ENCODE measurements at regions not wholly inside any gene's neighbourhood (a gene's known extent, or its start where the extent isn't known, plus 50 kb on each side); places are given as distances from the start of the nearest gene placed in this dataset.

DNA sequence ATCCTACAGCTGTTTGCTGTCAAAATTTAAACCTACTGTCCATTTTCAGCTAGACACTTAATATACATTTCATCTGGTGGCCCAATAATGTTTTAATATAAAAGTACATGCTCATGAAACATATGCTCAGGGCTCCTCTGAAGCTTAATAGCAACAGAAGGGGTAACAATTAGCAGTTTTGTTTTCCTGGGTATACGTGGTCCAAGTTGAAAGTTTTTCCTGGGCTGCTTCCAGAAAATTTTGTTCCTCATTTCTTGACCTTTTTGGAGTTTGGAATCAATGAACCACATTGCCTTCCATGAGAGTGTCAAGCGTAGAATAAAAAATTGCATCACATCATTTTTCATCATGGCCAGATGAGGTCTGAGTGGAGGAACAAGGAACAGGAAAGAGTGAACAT is 537.3 kb upstream of the MGMT start:
- no peaks in the 10 kb centered on the region for H3K79me2 ChIP-seq (ENCODE audit: insufficient read depth, low read length)
- RAD21 ChIA-PET (ENCODE audit: low non-redundant PET in 1 of 2, low total read pairs in 2 of 2, uncharacterized antibody in 2 of 2, unreplicated experiment in 2 of 2), result no interaction called here
- peaks cover 0 to 4% of the 10 kb centered on the region in 2 experiments; a peak in 1 of 4 replicates for H3K9me3 ChIP-seq (ENCODE audit: control insufficient read depth in 1 of 2, insufficient read depth in 1 of 2, low read depth in 1 of 2, low read length in 2 of 2)
- H3K4me2 ChIP-seq (ENCODE audit: low read length), result no peak overlapping the region
- POLR2A ChIA-PET, result no interaction called here
- no peak overlapping the region for H3K4me3 ChIP-seq (replicated peaks in 1 of 2; ENCODE audit: low read depth in 1 of 2, low read length in 2 of 2)
- H3K27ac ChIP-seq (ENCODE audit: low read depth, low read length), result no peak overlapping the region
- no peaks in the 10 kb centered on the region for H4K20me1 ChIP-seq (ENCODE audit: insufficient read depth)
- H3K9ac ChIP-seq (ENCODE audit: low read length), result no peak overlapping the region
- no peaks in the 10 kb centered on the region for H3K9me2 ChIP-seq (ENCODE audit: insufficient read depth)
- intact Hi-C loops (cut with micrococcal nuclease), result no loop called here
- no peaks in the 10 kb centered on the region for H3K4me1 ChIP-seq (ENCODE audit: control insufficient read depth in 1 of 2, insufficient read depth in 2 of 2, low read length in 2 of 2)
- H3K36me3 ChIP-seq (ENCODE audit: control insufficient read depth in 1 of 2, insufficient read depth in 2 of 2, low read length in 2 of 2), result no peaks in the 10 kb centered on the region
- ATAC-seq (no peak), DNase-seq (ENCODE audit: low read depth, low spot score) (no peak)
- no peak for TF ChIP-seq JUND (IDR thresholded peaks at IDR 0.05)
- TF ChIP-seq ELF1 (IDR thresholded peaks at IDR 0.05; ENCODE audit: borderline replicate concordance, low read depth), result no peak
- TF ChIP-seq SRF (IDR thresholded peaks at IDR 0.05; ENCODE audit: low read depth), result no peak
- TF ChIP-seq ZNF274 (IDR thresholded peaks at IDR 0.05; ENCODE audit: low read depth, low read length), result no peak
- TF ChIP-seq, protein P1, sequence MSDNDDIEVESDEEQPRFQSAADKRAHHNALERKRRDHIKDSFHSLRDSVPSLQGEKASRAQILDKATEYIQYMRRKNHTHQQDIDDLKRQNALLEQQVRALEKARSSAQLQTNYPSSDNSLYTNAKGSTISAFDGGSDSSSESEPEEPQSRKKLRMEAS (IDR thresholded peaks at IDR 0.05), result no peak
- no peak for TF ChIP-seq FOSL1 (IDR thresholded peaks at IDR 0.05; ENCODE audit: low read depth)
- TF ChIP-seq RAD21 (IDR thresholded peaks at IDR 0.05; ENCODE audit: low read depth), result no peak
- TF ChIP-seq POLR2AphosphoS5 (IDR thresholded peaks at IDR 0.05; ENCODE audit: low read depth, low read length), result no peak
- TF ChIP-seq, protein P2, sequence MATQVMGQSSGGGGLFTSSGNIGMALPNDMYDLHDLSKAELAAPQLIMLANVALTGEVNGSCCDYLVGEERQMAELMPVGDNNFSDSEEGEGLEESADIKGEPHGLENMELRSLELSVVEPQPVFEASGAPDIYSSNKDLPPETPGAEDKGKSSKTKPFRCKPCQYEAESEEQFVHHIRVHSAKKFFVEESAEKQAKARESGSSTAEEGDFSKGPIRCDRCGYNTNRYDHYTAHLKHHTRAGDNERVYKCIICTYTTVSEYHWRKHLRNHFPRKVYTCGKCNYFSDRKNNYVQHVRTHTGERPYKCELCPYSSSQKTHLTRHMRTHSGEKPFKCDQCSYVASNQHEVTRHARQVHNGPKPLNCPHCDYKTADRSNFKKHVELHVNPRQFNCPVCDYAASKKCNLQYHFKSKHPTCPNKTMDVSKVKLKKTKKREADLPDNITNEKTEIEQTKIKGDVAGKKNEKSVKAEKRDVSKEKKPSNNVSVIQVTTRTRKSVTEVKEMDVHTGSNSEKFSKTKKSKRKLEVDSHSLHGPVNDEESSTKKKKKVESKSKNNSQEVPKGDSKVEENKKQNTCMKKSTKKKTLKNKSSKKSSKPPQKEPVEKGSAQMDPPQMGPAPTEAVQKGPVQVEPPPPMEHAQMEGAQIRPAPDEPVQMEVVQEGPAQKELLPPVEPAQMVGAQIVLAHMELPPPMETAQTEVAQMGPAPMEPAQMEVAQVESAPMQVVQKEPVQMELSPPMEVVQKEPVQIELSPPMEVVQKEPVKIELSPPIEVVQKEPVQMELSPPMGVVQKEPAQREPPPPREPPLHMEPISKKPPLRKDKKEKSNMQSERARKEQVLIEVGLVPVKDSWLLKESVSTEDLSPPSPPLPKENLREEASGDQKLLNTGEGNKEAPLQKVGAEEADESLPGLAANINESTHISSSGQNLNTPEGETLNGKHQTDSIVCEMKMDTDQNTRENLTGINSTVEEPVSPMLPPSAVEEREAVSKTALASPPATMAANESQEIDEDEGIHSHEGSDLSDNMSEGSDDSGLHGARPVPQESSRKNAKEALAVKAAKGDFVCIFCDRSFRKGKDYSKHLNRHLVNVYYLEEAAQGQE (IDR thresholded peaks at IDR 0.05; ENCODE audit: low read depth), result no peak
- TF ChIP-seq SP1 (IDR thresholded peaks at IDR 0.05; ENCODE audit: low read depth), result no peak
- TF ChIP-seq TCF7L2 (IDR thresholded peaks at IDR 0.05; ENCODE audit: borderline replicate concordance, extremely low read depth, insufficient read depth, insufficient read length), result no peak
- TF ChIP-seq YY1 (IDR thresholded peaks at IDR 0.05; ENCODE audit: extremely low read depth, insufficient replicate concordance, low read depth, low read length), result no peak
- TF ChIP-seq EZH2 (IDR thresholded peaks at IDR 0.05), result no peak
- BruUV-seq (replicated peaks), result no TSS peak
- CTCF ChIA-PET, result no interaction called here
- no peaks in the 10 kb centered on the region for H3K27me3 ChIP-seq (ENCODE audit: insufficient read depth, low read length)
- H2AFZ ChIP-seq (ENCODE audit: low read depth, low read length, poor library complexity, severe bottlenecking), result no peak overlapping the region
